VCaP (cell line): ENCODE measurements at regions not wholly inside any gene's neighbourhood (a gene's known extent, or its start where the extent isn't known, plus 50 kb on each side); places are given as distances from the start of the nearest gene placed in this dataset.
"Not testable (repeated sequence)": the region's sequence is repeated elsewhere in the genome, so short reads cannot be mapped to it uniquely, and the experiment has no call there.

ENCODE experiments used
- H3K27ac ChIP-seq: fragments of 450-650 bp; 2 replicates; pipeline ENCODE4 v1.5.1; 2017
- TF ChIP-seq, protein P1 (sequence below): fragments of 450-650 bp; conservative IDR thresholded peaks from 2 replicates; pipeline ENCODE4 v1.5.1; 2017; ENCODE audit warnings: mild to moderate bottlenecking, moderate library complexity

DNA sequence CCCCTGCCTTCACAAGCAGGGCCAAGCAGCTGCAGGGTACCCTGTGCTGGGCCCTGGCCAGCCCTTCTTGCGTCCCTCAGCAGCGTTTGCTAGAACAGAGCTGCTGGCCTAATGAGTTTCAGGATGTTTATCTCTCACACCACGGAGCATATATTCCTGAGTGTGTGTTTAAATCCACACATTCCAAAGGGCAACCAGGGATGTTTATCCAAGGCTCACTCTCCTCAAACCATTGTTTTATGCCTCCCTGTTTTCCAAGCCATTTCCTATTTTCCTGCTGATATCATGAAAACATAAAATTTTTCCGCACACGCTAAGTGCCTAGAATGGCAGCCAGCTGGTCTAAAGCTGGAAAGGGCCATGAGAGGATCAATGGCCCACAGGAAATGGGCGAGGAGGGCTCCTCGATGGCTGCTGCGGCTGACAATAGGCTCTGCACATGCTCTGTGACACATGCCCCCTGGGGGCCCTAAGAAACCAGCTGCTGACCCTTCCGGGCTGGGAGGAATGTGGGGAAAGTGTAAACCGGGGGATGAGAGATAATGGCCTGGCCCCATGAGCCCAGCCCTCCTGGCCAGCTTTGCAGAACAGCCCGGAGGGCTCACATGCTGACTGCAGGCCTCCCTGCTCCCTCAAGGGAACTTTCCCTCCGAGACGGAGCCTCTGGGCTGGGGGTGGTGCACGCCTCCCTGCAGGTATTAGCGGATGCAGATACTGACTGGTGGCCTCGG is 194.0 kb downstream of the NDUFA10 start:
- TF ChIP-seq, protein P1, sequence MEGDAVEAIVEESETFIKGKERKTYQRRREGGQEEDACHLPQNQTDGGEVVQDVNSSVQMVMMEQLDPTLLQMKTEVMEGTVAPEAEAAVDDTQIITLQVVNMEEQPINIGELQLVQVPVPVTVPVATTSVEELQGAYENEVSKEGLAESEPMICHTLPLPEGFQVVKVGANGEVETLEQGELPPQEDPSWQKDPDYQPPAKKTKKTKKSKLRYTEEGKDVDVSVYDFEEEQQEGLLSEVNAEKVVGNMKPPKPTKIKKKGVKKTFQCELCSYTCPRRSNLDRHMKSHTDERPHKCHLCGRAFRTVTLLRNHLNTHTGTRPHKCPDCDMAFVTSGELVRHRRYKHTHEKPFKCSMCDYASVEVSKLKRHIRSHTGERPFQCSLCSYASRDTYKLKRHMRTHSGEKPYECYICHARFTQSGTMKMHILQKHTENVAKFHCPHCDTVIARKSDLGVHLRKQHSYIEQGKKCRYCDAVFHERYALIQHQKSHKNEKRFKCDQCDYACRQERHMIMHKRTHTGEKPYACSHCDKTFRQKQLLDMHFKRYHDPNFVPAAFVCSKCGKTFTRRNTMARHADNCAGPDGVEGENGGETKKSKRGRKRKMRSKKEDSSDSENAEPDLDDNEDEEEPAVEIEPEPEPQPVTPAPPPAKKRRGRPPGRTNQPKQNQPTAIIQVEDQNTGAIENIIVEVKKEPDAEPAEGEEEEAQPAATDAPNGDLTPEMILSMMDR: no peak
- H3K27ac ChIP-seq: no peak overlapping the region

DNA sequence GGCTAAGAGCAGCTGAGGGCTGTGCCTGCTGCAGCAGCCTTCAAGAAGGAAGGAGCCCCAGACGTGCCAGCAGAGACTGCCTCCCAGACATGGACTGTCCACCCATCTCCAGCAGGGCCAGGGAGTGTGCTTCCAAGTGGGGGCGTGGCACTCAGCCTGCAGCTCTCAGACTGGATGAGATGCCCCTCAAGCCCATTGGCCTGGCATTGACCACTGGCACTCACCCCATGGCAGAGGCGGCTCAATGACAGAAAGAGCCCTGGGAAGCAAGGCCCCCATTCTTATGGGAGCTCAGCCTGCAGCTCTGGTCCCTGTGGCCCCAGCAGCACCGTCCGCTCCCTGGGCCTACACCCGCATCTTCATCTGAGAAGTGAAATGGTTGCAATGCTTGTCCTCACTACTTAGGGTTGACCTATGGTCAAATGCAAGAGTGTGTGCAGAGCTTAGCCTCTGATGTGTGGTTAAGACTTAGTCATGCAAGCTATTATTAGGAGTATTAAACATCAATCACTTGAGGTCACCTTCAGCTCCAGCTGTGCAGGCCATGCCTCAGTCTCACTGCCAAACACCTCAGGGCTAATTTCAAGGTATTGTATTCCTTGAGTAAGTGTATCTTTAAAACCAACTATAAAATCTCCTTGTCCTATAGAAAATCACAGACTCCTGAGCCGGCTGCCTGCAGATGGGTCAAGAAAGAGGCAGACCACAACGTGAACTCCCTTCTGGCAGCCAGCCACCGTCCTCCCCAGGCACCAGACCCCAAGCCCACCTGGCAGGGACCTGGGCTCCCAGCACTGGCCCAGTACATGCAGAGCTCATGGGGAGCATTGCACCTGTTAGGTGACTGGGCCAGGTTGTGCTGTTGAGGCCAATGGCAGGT is 194.8 kb downstream of the NDUFA10 start:
- no peak overlapping the region for H3K27ac ChIP-seq
- TF ChIP-seq, protein P1: no peak

DNA sequence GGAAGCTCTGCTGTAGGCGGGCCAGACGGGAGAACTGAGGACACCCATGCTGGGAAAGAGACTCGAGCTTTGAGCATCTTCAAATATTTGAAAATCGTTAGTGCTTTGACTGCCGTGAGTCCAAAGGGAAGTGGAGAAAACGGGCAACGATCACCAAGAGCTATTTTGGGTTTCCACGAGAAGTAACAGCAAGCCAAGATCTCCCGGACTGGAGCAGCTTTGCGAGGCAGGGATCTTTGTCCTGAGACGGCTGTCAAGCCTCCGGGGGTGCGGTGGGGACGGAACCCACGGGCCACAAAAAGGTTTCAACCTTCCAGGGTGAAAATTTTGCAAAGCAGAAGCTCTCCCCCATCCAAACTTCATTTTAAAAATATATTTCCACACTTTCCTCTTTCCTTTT is 195.8 kb downstream of the NDUFA10 start:
- TF ChIP-seq, protein P1: no peak

DNA sequence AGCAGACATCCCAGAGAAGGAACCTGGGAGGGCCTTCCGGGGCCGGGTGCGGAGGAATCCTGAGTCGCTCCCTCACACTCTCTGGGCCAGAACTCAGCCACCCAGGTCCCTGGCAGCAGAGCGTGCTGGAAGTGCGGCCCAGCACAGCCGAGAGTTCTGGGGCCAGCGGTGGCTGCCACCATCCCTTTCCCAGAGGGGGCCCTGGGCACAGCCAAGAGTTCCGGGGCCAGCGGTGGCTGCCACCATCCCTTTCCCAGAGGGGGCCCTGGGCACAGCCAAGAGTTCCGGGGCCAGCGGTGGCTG is 196.2 kb downstream of the NDUFA10 start:
- H3K27ac ChIP-seq: not testable (repeated sequence)

More for the DNA sequence above, 195.8 kb downstream of the NDUFA10 start:
- no peak overlapping the region for H3K27ac ChIP-seq

DNA sequence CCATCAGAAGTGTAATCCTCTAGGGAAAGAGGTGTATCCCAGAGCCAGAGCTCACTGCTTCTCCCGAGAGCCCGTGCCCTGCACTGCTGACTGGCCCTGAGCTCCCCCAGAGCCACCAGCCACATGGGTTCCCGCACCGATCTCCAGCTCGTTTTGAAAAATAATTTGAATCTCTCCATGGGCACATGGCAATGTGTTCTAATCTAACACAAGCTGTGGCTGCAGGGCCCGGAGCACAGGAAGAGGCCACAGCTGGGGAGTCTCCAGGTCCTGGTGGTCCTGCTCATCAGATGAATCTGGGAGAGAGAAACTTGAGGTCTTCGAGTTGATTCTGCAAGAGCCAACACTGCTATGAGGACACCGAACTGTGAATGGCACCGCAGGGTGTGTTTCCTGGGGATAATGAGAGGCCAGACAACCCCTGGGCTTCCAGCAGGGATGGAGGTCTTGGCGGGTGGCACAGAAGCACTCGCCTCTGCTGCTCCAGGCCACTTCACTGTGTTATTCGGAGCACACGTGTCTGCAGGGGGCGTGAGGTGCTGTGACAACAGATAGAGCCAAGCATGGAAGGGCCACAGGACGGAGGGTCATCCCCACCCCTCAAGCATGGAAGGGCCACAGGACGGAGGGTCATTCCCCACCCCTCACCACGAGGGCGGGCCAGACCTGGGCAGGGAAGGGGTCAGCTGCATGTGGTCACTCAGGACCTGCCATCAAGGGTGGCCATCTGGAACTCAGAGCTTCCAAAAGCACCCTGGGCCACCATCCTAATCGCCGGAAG is 196.8 kb downstream of the NDUFA10 start:
- TF ChIP-seq, protein P1: no peak
- H3K27ac ChIP-seq: no peak overlapping the region

DNA sequence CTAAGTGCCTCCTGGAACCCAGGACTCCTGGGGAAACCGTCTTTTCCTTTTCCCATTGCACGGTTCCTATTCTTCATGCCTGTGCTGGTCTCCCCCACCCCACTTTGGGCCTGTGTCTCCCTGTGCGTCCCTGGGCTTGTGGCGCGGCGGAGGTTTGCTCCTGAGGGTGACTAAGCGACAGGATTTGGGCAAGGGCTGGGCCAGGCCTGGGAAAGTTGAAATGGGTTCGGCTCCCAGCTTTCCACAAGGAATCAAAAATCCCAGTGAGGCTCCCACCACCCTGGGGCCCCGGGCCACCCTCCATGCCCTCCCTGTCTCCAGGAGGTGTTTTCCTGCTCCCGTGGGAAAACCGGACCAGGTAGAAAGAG is 197.6 kb downstream of the NDUFA10 start:
- H3K27ac ChIP-seq: no peak overlapping the region
- TF ChIP-seq, protein P1: no peak

DNA sequence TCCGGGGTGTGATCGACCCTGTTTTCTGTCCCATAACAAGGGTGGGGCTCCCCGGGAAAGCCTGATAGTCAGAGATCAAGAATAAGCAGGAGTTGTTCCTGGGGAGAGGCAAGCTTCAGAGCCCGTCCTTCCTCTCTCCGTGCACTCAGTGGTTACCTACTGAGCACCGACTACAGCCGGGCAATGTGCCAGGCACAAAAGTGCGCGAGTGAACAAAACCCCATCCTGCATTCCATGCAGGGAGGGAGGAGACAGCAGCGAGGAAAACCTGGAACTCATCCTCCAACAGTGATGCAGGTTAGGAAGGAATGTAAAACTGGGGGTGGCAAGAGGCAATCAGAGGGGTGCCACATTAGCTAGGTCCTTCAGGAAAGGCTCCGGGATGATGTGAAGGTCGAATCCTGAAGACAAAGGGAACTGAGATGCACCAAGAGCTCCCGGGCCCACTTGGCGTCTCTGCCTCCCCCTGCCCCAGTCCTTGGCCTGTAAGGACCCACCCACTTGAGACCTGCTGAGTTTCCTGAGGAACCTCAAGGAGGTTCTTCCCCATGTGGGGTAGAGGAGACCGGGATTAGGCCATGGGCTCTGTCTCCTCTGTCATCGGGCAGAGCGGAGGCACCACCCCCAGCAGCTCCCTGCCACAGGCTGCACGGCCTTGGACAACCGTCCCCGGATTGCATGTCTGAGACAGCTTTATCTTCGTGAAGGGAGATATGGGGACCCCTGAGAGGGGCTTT is 198.2 kb downstream of the NDUFA10 start:
- H3K27ac ChIP-seq: no peak overlapping the region
- TF ChIP-seq, protein P1: no peak
